HG03135 (cell line): ENCODE measurements at regions not wholly inside any gene's neighbourhood (a gene's known extent, or its start where the extent isn't known, plus 50 kb on each side); places are given as distances from the start of the nearest gene placed in this dataset.
"Not testable (repeated sequence)": the region's sequence is repeated elsewhere in the genome, so short reads cannot be mapped to it uniquely, and the experiment has no call there.

Experiments used
- ATAC-seq: cut with Tn5 transposase; IDR thresholded peaks from one replicate; pipeline ENCODE4 v1.9.1; 2021; ENCODE audit warnings: mild to moderate bottlenecking, moderate library complexity; ENCODE audit not compliant: unreplicated experiment

- ATAC-seq = no peak
Observed at GRCh38 chr5:155595791-155596190, 582.2 kb downstream of the KIF4B start.

- ATAC-seq = no peak
Observed at GRCh38 chr5:155598552-155598951, 585.0 kb downstream of the KIF4B start.

GRCh38 chr5:155605920-155606319 lies 592.4 kb downstream of the KIF4B start:
- no peak for ATAC-seq

- peak; percentile 53 for ATAC-seq
Observed at GRCh38 chr5:155616779-155617392, 603.3 kb downstream of the KIF4B start.

- ATAC-seq = no peak
Observed at GRCh38 chr5:155619688-155620087, 606.1 kb downstream of the KIF4B start.

- ATAC-seq = no peak
Observed at GRCh38 chr5:155620821-155621410, 607.4 kb downstream of the KIF4B start.

GRCh38 chr5:155624597-155625241 lies 611.2 kb downstream of the KIF4B start:
- ATAC-seq = no peak

GRCh38 chr5:155625315-155625714 lies 611.8 kb downstream of the KIF4B start:
- ATAC-seq = no peak

GRCh38 chr5:155625897-155626543 lies 612.5 kb downstream of the KIF4B start:
- ATAC-seq = no peak

- no peak for ATAC-seq
Observed at GRCh38 chr5:155626592-155626991, 613.0 kb downstream of the KIF4B start.

- ATAC-seq = no peak
Observed at GRCh38 chr5:155628346-155628745, 614.8 kb downstream of the KIF4B start.

- ATAC-seq = no peak
Observed at GRCh38 chr5:155629597-155629996, 616.0 kb downstream of the KIF4B start.

GRCh38 chr5:155631116-155631515 lies 617.6 kb downstream of the KIF4B start:
- no peak for ATAC-seq

GRCh38 chr5:155633338-155633957 lies 619.9 kb downstream of the KIF4B start:
- ATAC-seq = no peak

- no peak for ATAC-seq
Observed at GRCh38 chr5:155649666-155650065, 636.1 kb downstream of the KIF4B start.

GRCh38 chr5:155655569-155655968 lies 642.0 kb downstream of the KIF4B start:
- no peak for ATAC-seq

GRCh38 chr5:155661859-155662258 lies 648.3 kb downstream of the KIF4B start:
- no peak for ATAC-seq

GRCh38 chr5:155665361-155665760 lies 651.8 kb downstream of the KIF4B start:
- ATAC-seq = no peak

GRCh38 chr5:155672001-155672400 lies 655.0 kb upstream of the SGCD start:
- not testable (repeated sequence) for ATAC-seq

- ATAC-seq = no peak
Observed at GRCh38 chr5:155676967-155677366, 650.0 kb upstream of the SGCD start.

GRCh38 chr5:155678371-155678770 lies 648.6 kb upstream of the SGCD start:
- no peak for ATAC-seq
